ENCODE measurements at regions not wholly inside any gene's neighbourhood (a gene's known extent, or its start where the extent isn't known, plus 50 kb on each side); places are given as distances from the start of the nearest gene placed in this dataset.
A peak's percentile ranks its signal among the peaks of the same experiment; 100 is the strongest.

DNA sequence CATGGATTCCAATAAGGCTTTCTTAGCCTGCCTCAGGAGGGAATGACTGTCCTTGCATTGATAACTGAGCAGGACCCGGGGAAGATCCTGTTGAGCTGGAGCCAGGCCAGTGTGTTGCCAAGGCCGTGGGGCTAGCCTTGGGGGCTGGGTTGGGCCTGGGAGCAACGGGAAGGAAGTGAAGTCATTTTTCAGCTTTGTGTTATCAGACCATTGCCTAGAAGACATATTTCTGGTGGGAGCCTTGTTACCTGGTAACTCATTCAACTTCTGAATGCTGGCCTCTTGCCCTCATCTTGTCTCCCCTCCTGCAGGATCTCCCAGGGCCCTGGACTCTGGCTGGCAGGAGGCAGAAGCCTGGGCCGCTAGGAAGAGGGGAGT is 92.7 kb upstream of the MGAT5 start:
- BruUV-seq (replicated peaks) = no TSS peak
- POLR2A ChIA-PET = interaction anchor here (0.6 to 2.3 kb wide), 4 partner anchors 9 to 26 kb away, joined by 3 to 13 read pairs (median 4); no protein-coding TSS in a partner anchor
- no peak for TF ChIP-seq ZNF253 (CRISPR knock-in tag; conservative IDR thresholded peaks at IDR 0.05)
- TF ChIP-seq, protein P1, sequence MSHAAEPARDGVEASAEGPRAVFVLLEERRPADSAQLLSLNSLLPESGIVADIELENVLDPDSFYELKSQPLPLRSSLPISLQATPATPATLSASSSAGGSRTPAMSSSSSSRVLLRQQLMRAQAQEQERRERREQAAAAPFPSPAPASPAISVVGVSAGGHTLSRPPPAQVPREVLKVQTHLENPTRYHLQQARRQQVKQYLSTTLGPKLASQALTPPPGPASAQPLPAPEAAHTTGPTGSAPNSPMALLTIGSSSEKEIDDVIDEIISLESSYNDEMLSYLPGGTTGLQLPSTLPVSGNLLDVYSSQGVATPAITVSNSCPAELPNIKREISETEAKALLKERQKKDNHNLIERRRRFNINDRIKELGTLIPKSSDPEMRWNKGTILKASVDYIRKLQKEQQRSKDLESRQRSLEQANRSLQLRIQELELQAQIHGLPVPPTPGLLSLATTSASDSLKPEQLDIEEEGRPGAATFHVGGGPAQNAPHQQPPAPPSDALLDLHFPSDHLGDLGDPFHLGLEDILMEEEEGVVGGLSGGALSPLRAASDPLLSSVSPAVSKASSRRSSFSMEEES (CRISPR knock-in tag; IDR thresholded peaks at IDR 0.05) = no peak
- peak; percentile 64; the same call in 1 of the 2 replicates for TF ChIP-seq RFX1 (IDR thresholded peaks at IDR 0.05)
- peak; percentile 53; the same call in 1 of the 2 replicates for TF ChIP-seq CREM (IDR thresholded peaks at IDR 0.05; ENCODE audit: low read depth)
- TF ChIP-seq, protein P2, sequence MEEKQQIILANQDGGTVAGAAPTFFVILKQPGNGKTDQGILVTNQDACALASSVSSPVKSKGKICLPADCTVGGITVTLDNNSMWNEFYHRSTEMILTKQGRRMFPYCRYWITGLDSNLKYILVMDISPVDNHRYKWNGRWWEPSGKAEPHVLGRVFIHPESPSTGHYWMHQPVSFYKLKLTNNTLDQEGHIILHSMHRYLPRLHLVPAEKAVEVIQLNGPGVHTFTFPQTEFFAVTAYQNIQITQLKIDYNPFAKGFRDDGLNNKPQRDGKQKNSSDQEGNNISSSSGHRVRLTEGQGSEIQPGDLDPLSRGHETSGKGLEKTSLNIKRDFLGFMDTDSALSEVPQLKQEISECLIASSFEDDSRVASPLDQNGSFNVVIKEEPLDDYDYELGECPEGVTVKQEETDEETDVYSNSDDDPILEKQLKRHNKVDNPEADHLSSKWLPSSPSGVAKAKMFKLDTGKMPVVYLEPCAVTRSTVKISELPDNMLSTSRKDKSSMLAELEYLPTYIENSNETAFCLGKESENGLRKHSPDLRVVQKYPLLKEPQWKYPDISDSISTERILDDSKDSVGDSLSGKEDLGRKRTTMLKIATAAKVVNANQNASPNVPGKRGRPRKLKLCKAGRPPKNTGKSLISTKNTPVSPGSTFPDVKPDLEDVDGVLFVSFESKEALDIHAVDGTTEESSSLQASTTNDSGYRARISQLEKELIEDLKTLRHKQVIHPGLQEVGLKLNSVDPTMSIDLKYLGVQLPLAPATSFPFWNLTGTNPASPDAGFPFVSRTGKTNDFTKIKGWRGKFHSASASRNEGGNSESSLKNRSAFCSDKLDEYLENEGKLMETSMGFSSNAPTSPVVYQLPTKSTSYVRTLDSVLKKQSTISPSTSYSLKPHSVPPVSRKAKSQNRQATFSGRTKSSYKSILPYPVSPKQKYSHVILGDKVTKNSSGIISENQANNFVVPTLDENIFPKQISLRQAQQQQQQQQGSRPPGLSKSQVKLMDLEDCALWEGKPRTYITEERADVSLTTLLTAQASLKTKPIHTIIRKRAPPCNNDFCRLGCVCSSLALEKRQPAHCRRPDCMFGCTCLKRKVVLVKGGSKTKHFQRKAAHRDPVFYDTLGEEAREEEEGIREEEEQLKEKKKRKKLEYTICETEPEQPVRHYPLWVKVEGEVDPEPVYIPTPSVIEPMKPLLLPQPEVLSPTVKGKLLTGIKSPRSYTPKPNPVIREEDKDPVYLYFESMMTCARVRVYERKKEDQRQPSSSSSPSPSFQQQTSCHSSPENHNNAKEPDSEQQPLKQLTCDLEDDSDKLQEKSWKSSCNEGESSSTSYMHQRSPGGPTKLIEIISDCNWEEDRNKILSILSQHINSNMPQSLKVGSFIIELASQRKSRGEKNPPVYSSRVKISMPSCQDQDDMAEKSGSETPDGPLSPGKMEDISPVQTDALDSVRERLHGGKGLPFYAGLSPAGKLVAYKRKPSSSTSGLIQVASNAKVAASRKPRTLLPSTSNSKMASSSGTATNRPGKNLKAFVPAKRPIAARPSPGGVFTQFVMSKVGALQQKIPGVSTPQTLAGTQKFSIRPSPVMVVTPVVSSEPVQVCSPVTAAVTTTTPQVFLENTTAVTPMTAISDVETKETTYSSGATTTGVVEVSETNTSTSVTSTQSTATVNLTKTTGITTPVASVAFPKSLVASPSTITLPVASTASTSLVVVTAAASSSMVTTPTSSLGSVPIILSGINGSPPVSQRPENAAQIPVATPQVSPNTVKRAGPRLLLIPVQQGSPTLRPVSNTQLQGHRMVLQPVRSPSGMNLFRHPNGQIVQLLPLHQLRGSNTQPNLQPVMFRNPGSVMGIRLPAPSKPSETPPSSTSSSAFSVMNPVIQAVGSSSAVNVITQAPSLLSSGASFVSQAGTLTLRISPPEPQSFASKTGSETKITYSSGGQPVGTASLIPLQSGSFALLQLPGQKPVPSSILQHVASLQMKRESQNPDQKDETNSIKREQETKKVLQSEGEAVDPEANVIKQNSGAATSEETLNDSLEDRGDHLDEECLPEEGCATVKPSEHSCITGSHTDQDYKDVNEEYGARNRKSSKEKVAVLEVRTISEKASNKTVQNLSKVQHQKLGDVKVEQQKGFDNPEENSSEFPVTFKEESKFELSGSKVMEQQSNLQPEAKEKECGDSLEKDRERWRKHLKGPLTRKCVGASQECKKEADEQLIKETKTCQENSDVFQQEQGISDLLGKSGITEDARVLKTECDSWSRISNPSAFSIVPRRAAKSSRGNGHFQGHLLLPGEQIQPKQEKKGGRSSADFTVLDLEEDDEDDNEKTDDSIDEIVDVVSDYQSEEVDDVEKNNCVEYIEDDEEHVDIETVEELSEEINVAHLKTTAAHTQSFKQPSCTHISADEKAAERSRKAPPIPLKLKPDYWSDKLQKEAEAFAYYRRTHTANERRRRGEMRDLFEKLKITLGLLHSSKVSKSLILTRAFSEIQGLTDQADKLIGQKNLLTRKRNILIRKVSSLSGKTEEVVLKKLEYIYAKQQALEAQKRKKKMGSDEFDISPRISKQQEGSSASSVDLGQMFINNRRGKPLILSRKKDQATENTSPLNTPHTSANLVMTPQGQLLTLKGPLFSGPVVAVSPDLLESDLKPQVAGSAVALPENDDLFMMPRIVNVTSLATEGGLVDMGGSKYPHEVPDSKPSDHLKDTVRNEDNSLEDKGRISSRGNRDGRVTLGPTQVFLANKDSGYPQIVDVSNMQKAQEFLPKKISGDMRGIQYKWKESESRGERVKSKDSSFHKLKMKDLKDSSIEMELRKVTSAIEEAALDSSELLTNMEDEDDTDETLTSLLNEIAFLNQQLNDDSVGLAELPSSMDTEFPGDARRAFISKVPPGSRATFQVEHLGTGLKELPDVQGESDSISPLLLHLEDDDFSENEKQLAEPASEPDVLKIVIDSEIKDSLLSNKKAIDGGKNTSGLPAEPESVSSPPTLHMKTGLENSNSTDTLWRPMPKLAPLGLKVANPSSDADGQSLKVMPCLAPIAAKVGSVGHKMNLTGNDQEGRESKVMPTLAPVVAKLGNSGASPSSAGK (IDR thresholded peaks at IDR 0.05) = no peak
- peak; percentile 64; the same call in 1 of the 2 replicates for TF ChIP-seq SPI1 (IDR thresholded peaks at IDR 0.05; ENCODE audit: borderline replicate concordance, low read depth, low read length)
- no peak for TF ChIP-seq TRIM28 (IDR thresholded peaks at IDR 0.05)
- no peak for TF ChIP-seq SIX5 (IDR thresholded peaks at IDR 0.05; ENCODE audit: borderline replicate concordance in 1 of 2, insufficient read depth in 1 of 2, low read depth in 1 of 2, low read length in 2 of 2)
- TF ChIP-seq NONO (IDR thresholded peaks at IDR 0.05; ENCODE audit: low read depth in 2 of 2, low read length in 1 of 2) = no peak
- TF ChIP-seq NFE2 (IDR thresholded peaks at IDR 0.05; ENCODE audit: low read depth) = no peak
- TF ChIP-seq ATF7 (IDR thresholded peaks at IDR 0.05) = peak; percentile 61; the same call in 1 of the 2 replicates

More for the DNA sequence above, 92.7 kb upstream of the MGAT5 start:
- FAIRE-seq (peak; percentile 73), ATAC-seq (peak; percentile 86), DNase-seq (ENCODE audit: extremely low read depth in 1 of 4, low spot score in 3 of 4) (peak; percentile 22 to 81 (median 40))
- Histone ChIP-seq H3K27ac (ENCODE audit: extremely low read depth, low read depth, low read length) (peak overlapping the region; percentile 56; the same call in 2 of the 3 replicates), H4K20me1 (replicated peaks; ENCODE audit: control insufficient read depth, insufficient read depth, low read length) (no peaks in the 10 kb centered on the region), H3K9me1 (ENCODE audit: control insufficient read depth, insufficient read depth, low read length) (no peaks in the 10 kb centered on the region), H3K79me2 (ENCODE audit: control insufficient read depth, insufficient read depth, low read length) (0 out of 3 replicates have a peak, but pooled peaks cover 7% of the 10 kb centered on the region), H3K27me3 (ENCODE audit: control insufficient read depth in 2 of 2, insufficient read depth in 2 of 2, low read length in 2 of 2) (no peaks in the 10 kb centered on the region), H3K36me3 (ENCODE audit: control insufficient read depth, insufficient read depth, low read length) (no peaks in the 10 kb centered on the region), H3K9ac (ENCODE audit: insufficient read depth in 1 of 2, low read depth in 2 of 2, low read length in 2 of 2) (peak overlapping the region in 1 of 2 experiments; percentile 83; a peak in 2 of 4 replicates), H3K9me3 (replicated peaks; ENCODE audit: control insufficient read depth, insufficient read depth, low read depth, low read length) (no peaks in the 10 kb centered on the region), H3K4me1 (replicated peaks in 1 of 2; ENCODE audit: control insufficient read depth in 2 of 2, insufficient read depth in 2 of 2, low read length in 2 of 2) (peaks cover 22 to 24% of the 10 kb centered on the region in 2 experiments), H2AFZ (ENCODE audit: low read depth, low read length) (peak overlapping the region; percentile 76), H3K4me3 (no peak overlapping the region), H3K4me2 (ENCODE audit: insufficient read depth, low read length) (peak overlapping the region; percentile 64)
- CTCF ChIA-PET (ENCODE audit: low intra/inter-chr PET ratio) = no interaction called here
- intact Hi-C loops (cut with micrococcal nuclease) = loop anchor here (2.0 to 5.0 kb wide), 2 partner anchors 42 to 46 kb away; no protein-coding TSS in a partner anchor
- 8% methylated on average over 4 of the region's 4 CpGs for WGBS (ENCODE audit: insufficient coverage, low coverage, missing lambda C conversion rate)
- in situ Hi-C loops (cut with MboI) = no loop called here
